HG03045 (cell line): ENCODE measurements at regions not wholly inside any gene's neighbourhood (a gene's known extent, or its start where the extent isn't known, plus 50 kb on each side); places are given as distances from the start of the nearest gene placed in this dataset.

Source experiments
- ATAC-seq: cut with Tn5 transposase; IDR thresholded peaks from one replicate; pipeline ENCODE4 v1.9.1; 2021; ENCODE audit warnings: mild to moderate bottlenecking, moderate library complexity; ENCODE audit not compliant: unreplicated experiment

GRCh38 chr2:2755990-2756389 is 424.9 kb upstream of the MYT1L start:
- ATAC-seq, result no peak

GRCh38 chr2:2754940-2755339 is 423.9 kb upstream of the MYT1L start:
- no peak for ATAC-seq

GRCh38 chr2:2751715-2752315 is 420.7 kb upstream of the MYT1L start:
- no peak for ATAC-seq

- no peak for ATAC-seq
Measured at GRCh38 chr2:2750867-2751714, 420.0 kb upstream of the MYT1L start.

GRCh38 chr2:2749206-2749598 is 418.1 kb upstream of the MYT1L start:
- no peak for ATAC-seq

- ATAC-seq, result no peak
Measured at GRCh38 chr2:2748399-2749205, 417.5 kb upstream of the MYT1L start.

- ATAC-seq, result no peak
Measured at GRCh38 chr2:2747797-2748301, 416.8 kb upstream of the MYT1L start.

GRCh38 chr2:2746731-2747130 is 415.7 kb upstream of the MYT1L start:
- ATAC-seq, result no peak

- no peak for ATAC-seq
Measured at GRCh38 chr2:2744958-2745715, 414.1 kb upstream of the MYT1L start.

- ATAC-seq, result no peak
Measured at GRCh38 chr2:2744107-2744506, 413.0 kb upstream of the MYT1L start.

GRCh38 chr2:2743164-2743571 is 412.1 kb upstream of the MYT1L start:
- no peak for ATAC-seq

GRCh38 chr2:2742726-2743125 is 411.7 kb upstream of the MYT1L start:
- no peak for ATAC-seq

GRCh38 chr2:2740238-2740775 is 409.2 kb upstream of the MYT1L start:
- ATAC-seq, result no peak

- no peak for ATAC-seq
Measured at GRCh38 chr2:2739231-2739795, 408.2 kb upstream of the MYT1L start.

GRCh38 chr2:2738684-2739083 is 407.6 kb upstream of the MYT1L start:
- ATAC-seq, result no peak

GRCh38 chr2:2738276-2738675 is 407.2 kb upstream of the MYT1L start:
- ATAC-seq, result no peak

- ATAC-seq, result no peak
Measured at GRCh38 chr2:2735041-2735440, 404.0 kb upstream of the MYT1L start.

- no peak for ATAC-seq
Measured at GRCh38 chr2:2734308-2734707, 403.2 kb upstream of the MYT1L start.

GRCh38 chr2:2733818-2734217 is 402.7 kb upstream of the MYT1L start:
- ATAC-seq, result no peak
